ENCODE measurements at regions not wholly inside any gene's neighbourhood (a gene's known extent, or its start where the extent isn't known, plus 50 kb on each side); places are given as distances from the start of the nearest gene placed in this dataset.
"Not testable (repeated sequence)": the region's sequence is repeated elsewhere in the genome, so short reads cannot be mapped to it uniquely, and the experiment has no call there.

- intact Hi-C loops (cut with micrococcal nuclease): no loop called here
- H3K4me3 ChIP-seq: no peak overlapping the region
- H3K4me1 ChIP-seq: no peaks in the 10 kb centered on the region
- no peaks in the 10 kb centered on the region for H3K36me3 ChIP-seq
- no peaks in the 10 kb centered on the region for H3K27me3 ChIP-seq (ENCODE audit: low read depth)
- no peak overlapping the region for H3K27ac ChIP-seq (replicated peaks)
- peaks cover 21% of the 10 kb centered on the region for H3K9me3 ChIP-seq (replicated peaks)
- TF ChIP-seq CTCF (IDR thresholded peaks at IDR 0.05; ENCODE audit: borderline replicate concordance): no peak
- DNase-seq: no peak
Measured at GRCh38 chr17:22203208-22203715, 510.9 kb downstream of the KCNJ18 start.

- DNase-seq; intact Hi-C loops (cut with micrococcal nuclease); H3K36me3 ChIP-seq; H3K27me3 ChIP-seq (ENCODE audit: low read depth); H3K4me3 ChIP-seq; H3K27ac ChIP-seq (replicated peaks); H3K4me1 ChIP-seq: not testable (repeated sequence)
- H3K9me3 ChIP-seq (replicated peaks): peaks cover 21% of the 10 kb centered on the region
Measured at GRCh38 chr17:22204076-22204475, 511.8 kb downstream of the KCNJ18 start.

GRCh38 chr17:22210212-22210611, 517.9 kb downstream of the KCNJ18 start:
- H3K9me3 ChIP-seq (replicated peaks); H3K4me1 ChIP-seq; DNase-seq; H3K4me3 ChIP-seq; H3K36me3 ChIP-seq; intact Hi-C loops (cut with micrococcal nuclease); H3K27me3 ChIP-seq (ENCODE audit: low read depth); H3K27ac ChIP-seq (replicated peaks): not testable (repeated sequence)

GRCh38 chr17:22213169-22213568, 520.8 kb downstream of the KCNJ18 start:
- intact Hi-C loops (cut with micrococcal nuclease); H3K27ac ChIP-seq (replicated peaks); H3K4me1 ChIP-seq; H3K36me3 ChIP-seq; DNase-seq; H3K4me3 ChIP-seq; H3K9me3 ChIP-seq (replicated peaks): not testable (repeated sequence)
- H3K27me3 ChIP-seq (ENCODE audit: low read depth): peaks cover 16% of the 10 kb centered on the region

GRCh38 chr17:22217135-22217534, 524.8 kb downstream of the KCNJ18 start:
- intact Hi-C loops (cut with micrococcal nuclease): no loop called here
- TF ChIP-seq CTCF (IDR thresholded peaks at IDR 0.05; ENCODE audit: borderline replicate concordance): no peak

GRCh38 chr17:22221344-22221743, 529.0 kb downstream of the KCNJ18 start:
- Histone ChIP-seq H3K36me3 (no peaks in the 10 kb centered on the region), H3K4me1 (no peaks in the 10 kb centered on the region), H3K4me3 (no peak overlapping the region), H3K27me3 (ENCODE audit: low read depth) (peaks cover 10% of the 10 kb centered on the region), H3K9me3 (replicated peaks) (no peaks in the 10 kb centered on the region), H3K27ac (replicated peaks) (no peak overlapping the region)
- TF ChIP-seq CTCF (IDR thresholded peaks at IDR 0.05; ENCODE audit: borderline replicate concordance): no peak
- no peak for DNase-seq
- intact Hi-C loops (cut with micrococcal nuclease): no loop called here

More at GRCh38 chr17:22217135-22217534, 524.8 kb downstream of the KCNJ18 start:
- H3K9me3 ChIP-seq (replicated peaks): no peaks in the 10 kb centered on the region
- no peak overlapping the region for H3K4me3 ChIP-seq
- peaks cover 16% of the 10 kb centered on the region for H3K27me3 ChIP-seq (ENCODE audit: low read depth)
- no peak overlapping the region for H3K27ac ChIP-seq (replicated peaks)
- no peaks in the 10 kb centered on the region for H3K4me1 ChIP-seq
- no peak for DNase-seq
- no peaks in the 10 kb centered on the region for H3K36me3 ChIP-seq

- DNase-seq; H3K27ac ChIP-seq (replicated peaks); H3K9me3 ChIP-seq (replicated peaks); H3K27me3 ChIP-seq (ENCODE audit: low read depth); intact Hi-C loops (cut with micrococcal nuclease); H3K36me3 ChIP-seq; H3K4me3 ChIP-seq; H3K4me1 ChIP-seq: not testable (repeated sequence)
Measured at GRCh38 chr17:22226477-22226876, 534.2 kb downstream of the KCNJ18 start.

GRCh38 chr17:22226932-22227331, 534.6 kb downstream of the KCNJ18 start:
- H3K4me1 ChIP-seq; DNase-seq; H3K27me3 ChIP-seq (ENCODE audit: low read depth); intact Hi-C loops (cut with micrococcal nuclease); H3K36me3 ChIP-seq; H3K4me3 ChIP-seq; H3K27ac ChIP-seq (replicated peaks); H3K9me3 ChIP-seq (replicated peaks): not testable (repeated sequence)

GRCh38 chr17:22227699-22228553, 535.6 kb downstream of the KCNJ18 start:
- H3K4me1 ChIP-seq; H3K4me3 ChIP-seq; H3K36me3 ChIP-seq; H3K27ac ChIP-seq (replicated peaks); H3K27me3 ChIP-seq (ENCODE audit: low read depth); intact Hi-C loops (cut with micrococcal nuclease); DNase-seq: not testable (repeated sequence)
- H3K9me3 ChIP-seq (replicated peaks): peaks cover 10% of the 10 kb centered on the region

- intact Hi-C loops (cut with micrococcal nuclease); H3K27me3 ChIP-seq (ENCODE audit: low read depth); DNase-seq: not testable (repeated sequence)
Measured at GRCh38 chr17:22229821-22230220, 537.5 kb downstream of the KCNJ18 start.

More at GRCh38 chr17:22229821-22230220, 537.5 kb downstream of the KCNJ18 start:
- H3K9me3 ChIP-seq (replicated peaks): peaks cover 25% of the 10 kb centered on the region
- not testable (repeated sequence) for H3K36me3 ChIP-seq; H3K4me1 ChIP-seq; H3K4me3 ChIP-seq; H3K27ac ChIP-seq (replicated peaks)
